SK-N-SH (cell line): ENCODE measurements at regions not wholly inside any gene's neighbourhood (a gene's known extent, or its start where the extent isn't known, plus 50 kb on each side); places are given as distances from the start of the nearest gene placed in this dataset.

Experiments used
- CTCF ChIA-PET: fragments of 300-600, 350-600 bp; formaldehyde crosslinking; extraction: SDS; loops from one replicate; lab custom pipeline; 2021; lab: Yijun Ruan, JAX
- POLR2A ChIA-PET: fragments of 350-600 bp; sonication (Branson Sonifier 250); formaldehyde crosslinking; extraction: SDS; loops from one replicate; lab custom pipeline; 2020; ENCODE audit warnings: antibody characterized with exemption, inconsistent platforms; lab: Yijun Ruan, JAX
- DNase-seq: peaks from one replicate; pipeline ENCODE4 v3.0.0; 2012
- H2AFZ ChIP-seq: fragments of 200-600 bp; sonication (generic); 2 replicates; pipeline ENCODE4 v1.8.1; 2016; ENCODE audit warnings: antibody characterized with exemption, mild to moderate bottlenecking, low read depth
- H3F3A ChIP-seq: fragments of 200-600 bp; sonication (generic); replicated peaks from 2 replicates; pipeline ENCODE3; 2016; ENCODE audit warnings: antibody characterized with exemption, mild to moderate bottlenecking; ENCODE audit not compliant: insufficient read depth
- H3K27ac ChIP-seq, 2 experiments: fragments of 200-500 bp in 1 of 2; fragments of 200-600 bp in 1 of 2; sonication (Bioruptor generic) in 1 of 2; sonication (generic), shearing (Covaris generic) in 1 of 2; 2 replicates each; pipeline versions ENCODE4 v1.5.1 to v1.6.1; 2014 to 2016; ENCODE audit warnings: low read depth in 2 of 2, inconsistent platforms in 1 of 2, low read length in 1 of 2, mild to moderate bottlenecking in 1 of 2, mixed read lengths in 1 of 2
- H3K27me3 ChIP-seq: fragments of 200-600 bp; sonication (generic), shearing (Covaris generic); 2 replicates; pipeline ENCODE4 v1.6.1; 2016; ENCODE audit warnings: mixed run types; ENCODE audit not compliant: insufficient read depth
- H3K36me3 ChIP-seq, 2 experiments: fragments of 200-500 bp in 1 of 2; fragments of 200-600 bp in 1 of 2; sonication (Bioruptor generic) in 1 of 2; sonication (generic) in 1 of 2; replicated peaks in 1 of 2; 2 replicates each; pipeline versions ENCODE3 to v1.5.1; 2014 to 2016; ENCODE audit warnings: low read length in 1 of 2, mild to moderate bottlenecking in 1 of 2; ENCODE audit not compliant: insufficient read depth in 2 of 2, control insufficient read depth in 1 of 2
- H3K4me1 ChIP-seq, 2 experiments: fragments of 200-500 bp in 1 of 2; fragments of 200-600 bp in 1 of 2; sonication (Bioruptor generic) in 1 of 2; sonication (generic), shearing (Covaris generic) in 1 of 2; 2 replicates each; pipeline versions ENCODE4 v1.5.1 to v1.6.1; 2014 to 2016; ENCODE audit warnings: low read depth in 1 of 2, low read length in 1 of 2, mixed run types in 1 of 2; ENCODE audit not compliant: insufficient read depth in 2 of 2, control insufficient read depth in 1 of 2
- H3K4me2 ChIP-seq: fragments of 200-600 bp; sonication (generic), shearing (Covaris generic); 2 replicates; pipeline ENCODE4 v1.6.1; 2017; ENCODE audit warnings: mixed run types
- H3K4me3 ChIP-seq, 2 experiments: fragments of 200-500 bp in 1 of 2; fragments of 200-600 bp in 1 of 2; sonication (Bioruptor generic) in 1 of 2; sonication (generic), shearing (Covaris generic) in 1 of 2; 2 replicates each; pipeline versions ENCODE4 v1.5.1 to v1.8.1; 2014 to 2016; ENCODE audit warnings: low read depth in 2 of 2, inconsistent platforms in 1 of 2, low read length in 1 of 2, mild to moderate bottlenecking in 1 of 2, mixed read lengths in 1 of 2, moderate library complexity in 1 of 2
- H3K79me2 ChIP-seq: fragments of 200-600 bp; sonication (generic); 2 replicates; pipeline ENCODE4 v1.8.1; 2017; ENCODE audit warnings: mild to moderate bottlenecking; ENCODE audit not compliant: insufficient read depth
- H3K9ac ChIP-seq: fragments of 200-600 bp; sonication (generic); 2 replicates; pipeline ENCODE4 v1.6.1; 2017; ENCODE audit warnings: mixed run types
- H3K9me2 ChIP-seq: fragments of 200-600 bp; sonication (generic); 2 replicates; pipeline ENCODE4 v1.6.1; 2017; ENCODE audit warnings: mixed run types
- H3K9me3 ChIP-seq: fragments of 200-600 bp; sonication (generic); 2 replicates; pipeline ENCODE4 v1.6.1; 2017; ENCODE audit warnings: mixed run types, mild to moderate bottlenecking, moderate library complexity
- H4K20me1 ChIP-seq: fragments of 200-600 bp; sonication (generic); 2 replicates; pipeline ENCODE4 v1.6.1; 2017; ENCODE audit warnings: mild to moderate bottlenecking, mixed run types; ENCODE audit not compliant: insufficient read depth
- CHD2 ChIP-seq: fragments of 150-350 bp; IDR thresholded peaks from 2 replicates; pipeline ENCODE4 v1.6.1; 2018; ENCODE audit warnings: low read length; ENCODE audit not compliant: partially characterized antibody
- FOSL2 ChIP-seq: IDR thresholded peaks from 2 replicates; pipeline ENCODE4 v1.4.0; 2012; ENCODE audit warnings: low read depth, mild to moderate bottlenecking, moderate library complexity, borderline replicate concordance
- FOXM1 ChIP-seq: IDR thresholded peaks from 2 replicates; pipeline ENCODE4 v1.4.0; 2012; ENCODE audit warnings: low read depth, mild to moderate bottlenecking
- GATA2 ChIP-seq: sonication (generic); formaldehyde crosslinking; IDR thresholded peaks from 2 replicates; pipeline ENCODE4 v1.5.0; 2020; ENCODE audit warnings: mild to moderate bottlenecking, missing genetic modification reagents
- JUND ChIP-seq: IDR thresholded peaks from 2 replicates; pipeline ENCODE4 v1.4.0; 2012
- NFIC ChIP-seq: IDR thresholded peaks from 2 replicates; pipeline ENCODE4 v1.4.0; 2012; ENCODE audit warnings: borderline replicate concordance
- NRF1 ChIP-seq: IDR thresholded peaks from 2 replicates; pipeline ENCODE4 v1.6.1; 2012; ENCODE audit warnings: low read depth, mild to moderate bottlenecking, low read length
- POLR2AphosphoS5 ChIP-seq: IDR thresholded peaks from 2 replicates; pipeline ENCODE4 v1.6.1; 2012; ENCODE audit warnings: low read depth, low read length
- RCOR1 ChIP-seq: fragments of 150-350 bp; IDR thresholded peaks from 2 replicates; pipeline ENCODE4 v1.6.1; 2017; ENCODE audit warnings: antibody characterized with exemption, low read length
- RXRA ChIP-seq: IDR thresholded peaks from 2 replicates; pipeline ENCODE4 v1.4.0; 2012; ENCODE audit warnings: low read depth, mild to moderate bottlenecking, borderline replicate concordance
- SMC3 ChIP-seq: IDR thresholded peaks from 2 replicates; pipeline ENCODE4 v1.6.1; 2012; ENCODE audit warnings: low read depth, low read length, improper control_type of control experiment
- TAF1 ChIP-seq: IDR thresholded peaks from 2 replicates; pipeline ENCODE4 v1.6.1; 2012; ENCODE audit warnings: low read depth, mild to moderate bottlenecking, low read length, moderate library complexity, borderline replicate concordance
- TEAD4 ChIP-seq: IDR thresholded peaks from 2 replicates; pipeline ENCODE4 v1.4.0; 2012; ENCODE audit warnings: mild to moderate bottlenecking, borderline replicate concordance; ENCODE audit not compliant: insufficient read depth
- YY1 ChIP-seq: IDR thresholded peaks from 2 replicates; pipeline ENCODE4 v1.4.0; 2012; ENCODE audit warnings: low read depth, mild to moderate bottlenecking
- TF ChIP-seq, protein P1 (sequence below): IDR thresholded peaks from 2 replicates; pipeline ENCODE4; 2012
- TF ChIP-seq, protein P2 (sequence below): fragments of 200-600 bp; sonication (generic); IDR thresholded peaks from 2 replicates; pipeline ENCODE4 v1.6.1; 2017; ENCODE audit warnings: antibody characterized with exemption, mild to moderate bottlenecking, moderate library complexity
- TF ChIP-seq, protein P3 (sequence below): IDR thresholded peaks from 2 replicates; pipeline ENCODE4 v1.4.0; 2012; ENCODE audit warnings: low read depth
- TF ChIP-seq, protein P4 (sequence below): fragments of 150-350 bp; IDR thresholded peaks from 2 replicates; pipeline ENCODE4 v1.6.1; 2017; ENCODE audit warnings: antibody characterized with exemption, low read length, low read depth, borderline replicate concordance
- TF ChIP-seq, protein P5 (sequence below): IDR thresholded peaks from 2 replicates; pipeline ENCODE4 v1.6.1; 2012; ENCODE audit warnings: mild to moderate bottlenecking, low read depth, low read length, moderate library complexity

DNA sequence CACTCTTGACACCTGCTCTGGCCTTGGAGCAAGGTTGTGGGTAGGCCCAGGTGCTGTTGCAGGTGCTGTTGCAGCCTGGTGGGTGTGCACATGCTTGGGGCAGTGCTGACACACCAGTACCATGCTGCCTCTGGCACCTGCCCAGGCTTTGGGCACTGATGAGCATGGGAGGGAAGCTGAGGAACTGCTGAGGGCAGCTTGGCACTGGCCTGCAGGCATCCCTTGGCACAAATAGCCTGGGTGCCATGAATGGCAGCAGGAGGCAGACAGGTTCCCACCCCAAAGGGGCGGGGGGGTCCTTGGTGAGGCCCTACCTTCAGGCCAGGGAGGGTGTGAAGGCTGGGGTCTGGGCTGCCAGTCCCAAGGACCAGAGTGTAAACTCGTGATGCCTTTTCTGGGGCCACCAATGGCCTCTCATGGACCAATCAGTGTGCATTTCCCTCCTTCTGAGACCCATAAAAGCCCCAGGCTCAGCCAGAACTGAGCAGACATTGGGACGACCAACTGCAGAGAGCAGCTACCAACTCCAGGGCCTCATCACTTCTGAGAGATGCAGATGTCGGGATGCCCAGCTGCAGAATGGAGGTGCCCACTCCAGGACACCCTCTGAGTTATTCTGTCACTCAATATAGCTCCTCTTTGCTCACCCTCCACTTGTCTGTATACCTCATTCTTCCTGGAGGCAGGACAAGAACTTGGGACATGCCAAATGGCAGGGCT, 547.4 kb downstream of the ZWINT start (continued):
- no peak for TF ChIP-seq FOXM1
- no peak for TF ChIP-seq POLR2AphosphoS5
- TF ChIP-seq SMC3, result no peak
- no peak for TF ChIP-seq TAF1

DNA sequence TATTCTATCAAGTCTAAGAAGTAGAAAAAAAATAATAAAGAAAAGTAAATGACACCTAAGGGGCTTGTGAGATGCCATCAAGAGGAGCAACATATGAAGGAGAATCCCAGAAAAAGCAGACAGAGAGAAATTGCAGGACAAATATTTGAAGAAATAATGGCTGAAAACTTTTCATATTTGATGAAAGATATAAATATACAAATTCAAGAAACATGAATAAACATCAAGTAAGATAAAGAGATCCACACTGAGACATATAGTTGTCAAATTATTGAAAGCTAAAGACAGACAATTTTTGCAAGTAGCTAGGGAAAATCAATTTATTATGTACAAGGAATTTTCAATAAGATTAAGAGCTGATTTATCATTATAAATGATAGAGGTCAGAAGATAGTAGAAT, 558.0 kb downstream of the ZWINT start:
- ChIA-PET POLR2A (no interaction called here), CTCF (no interaction called here)
- Histone ChIP-seq H3K9ac (no peak overlapping the region), H3K4me1 (no peaks in the 10 kb centered on the region), H3K4me3 (no peak overlapping the region), H3K9me2 (no peaks in the 10 kb centered on the region), H3K27ac (no peak overlapping the region), H2AFZ (no peak overlapping the region), H3K9me3 (no peaks in the 10 kb centered on the region; the same call in 1 of the 2 replicates), H3K27me3 (no peaks in the 10 kb centered on the region), H3K4me2 (no peak overlapping the region), H3K36me3 (no peaks in the 10 kb centered on the region), H3F3A (no peaks in the 10 kb centered on the region), H4K20me1 (no peaks in the 10 kb centered on the region), H3K79me2 (no peaks in the 10 kb centered on the region)
- TF ChIP-seq TAF1 (no peak), FOXM1 (no peak), GATA2 (CRISPR knock-in tag) (no peak), FOSL2 (no peak), SMC3 (no peak), TEAD4 (no peak), CHD2 (no peak), YY1 (no peak), RCOR1 (no peak), RXRA (no peak), NRF1 (no peak), NFIC (no peak), JUND (no peak)
- TF ChIP-seq, protein P1, sequence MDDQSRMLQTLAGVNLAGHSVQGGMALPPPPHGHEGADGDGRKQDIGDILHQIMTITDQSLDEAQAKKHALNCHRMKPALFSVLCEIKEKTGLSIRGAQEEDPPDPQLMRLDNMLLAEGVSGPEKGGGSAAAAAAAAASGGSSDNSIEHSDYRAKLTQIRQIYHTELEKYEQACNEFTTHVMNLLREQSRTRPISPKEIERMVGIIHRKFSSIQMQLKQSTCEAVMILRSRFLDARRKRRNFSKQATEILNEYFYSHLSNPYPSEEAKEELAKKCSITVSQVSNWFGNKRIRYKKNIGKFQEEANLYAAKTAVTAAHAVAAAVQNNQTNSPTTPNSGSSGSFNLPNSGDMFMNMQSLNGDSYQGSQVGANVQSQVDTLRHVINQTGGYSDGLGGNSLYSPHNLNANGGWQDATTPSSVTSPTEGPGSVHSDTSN, result no peak
- TF ChIP-seq, protein P2, sequence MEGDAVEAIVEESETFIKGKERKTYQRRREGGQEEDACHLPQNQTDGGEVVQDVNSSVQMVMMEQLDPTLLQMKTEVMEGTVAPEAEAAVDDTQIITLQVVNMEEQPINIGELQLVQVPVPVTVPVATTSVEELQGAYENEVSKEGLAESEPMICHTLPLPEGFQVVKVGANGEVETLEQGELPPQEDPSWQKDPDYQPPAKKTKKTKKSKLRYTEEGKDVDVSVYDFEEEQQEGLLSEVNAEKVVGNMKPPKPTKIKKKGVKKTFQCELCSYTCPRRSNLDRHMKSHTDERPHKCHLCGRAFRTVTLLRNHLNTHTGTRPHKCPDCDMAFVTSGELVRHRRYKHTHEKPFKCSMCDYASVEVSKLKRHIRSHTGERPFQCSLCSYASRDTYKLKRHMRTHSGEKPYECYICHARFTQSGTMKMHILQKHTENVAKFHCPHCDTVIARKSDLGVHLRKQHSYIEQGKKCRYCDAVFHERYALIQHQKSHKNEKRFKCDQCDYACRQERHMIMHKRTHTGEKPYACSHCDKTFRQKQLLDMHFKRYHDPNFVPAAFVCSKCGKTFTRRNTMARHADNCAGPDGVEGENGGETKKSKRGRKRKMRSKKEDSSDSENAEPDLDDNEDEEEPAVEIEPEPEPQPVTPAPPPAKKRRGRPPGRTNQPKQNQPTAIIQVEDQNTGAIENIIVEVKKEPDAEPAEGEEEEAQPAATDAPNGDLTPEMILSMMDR, result no peak
- TF ChIP-seq, protein P3, sequence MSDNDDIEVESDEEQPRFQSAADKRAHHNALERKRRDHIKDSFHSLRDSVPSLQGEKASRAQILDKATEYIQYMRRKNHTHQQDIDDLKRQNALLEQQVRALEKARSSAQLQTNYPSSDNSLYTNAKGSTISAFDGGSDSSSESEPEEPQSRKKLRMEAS, result no peak
- TF ChIP-seq, protein P4, sequence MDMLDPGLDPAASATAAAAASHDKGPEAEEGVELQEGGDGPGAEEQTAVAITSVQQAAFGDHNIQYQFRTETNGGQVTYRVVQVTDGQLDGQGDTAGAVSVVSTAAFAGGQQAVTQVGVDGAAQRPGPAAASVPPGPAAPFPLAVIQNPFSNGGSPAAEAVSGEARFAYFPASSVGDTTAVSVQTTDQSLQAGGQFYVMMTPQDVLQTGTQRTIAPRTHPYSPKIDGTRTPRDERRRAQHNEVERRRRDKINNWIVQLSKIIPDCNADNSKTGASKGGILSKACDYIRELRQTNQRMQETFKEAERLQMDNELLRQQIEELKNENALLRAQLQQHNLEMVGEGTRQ, result no peak
- TF ChIP-seq, protein P5, sequence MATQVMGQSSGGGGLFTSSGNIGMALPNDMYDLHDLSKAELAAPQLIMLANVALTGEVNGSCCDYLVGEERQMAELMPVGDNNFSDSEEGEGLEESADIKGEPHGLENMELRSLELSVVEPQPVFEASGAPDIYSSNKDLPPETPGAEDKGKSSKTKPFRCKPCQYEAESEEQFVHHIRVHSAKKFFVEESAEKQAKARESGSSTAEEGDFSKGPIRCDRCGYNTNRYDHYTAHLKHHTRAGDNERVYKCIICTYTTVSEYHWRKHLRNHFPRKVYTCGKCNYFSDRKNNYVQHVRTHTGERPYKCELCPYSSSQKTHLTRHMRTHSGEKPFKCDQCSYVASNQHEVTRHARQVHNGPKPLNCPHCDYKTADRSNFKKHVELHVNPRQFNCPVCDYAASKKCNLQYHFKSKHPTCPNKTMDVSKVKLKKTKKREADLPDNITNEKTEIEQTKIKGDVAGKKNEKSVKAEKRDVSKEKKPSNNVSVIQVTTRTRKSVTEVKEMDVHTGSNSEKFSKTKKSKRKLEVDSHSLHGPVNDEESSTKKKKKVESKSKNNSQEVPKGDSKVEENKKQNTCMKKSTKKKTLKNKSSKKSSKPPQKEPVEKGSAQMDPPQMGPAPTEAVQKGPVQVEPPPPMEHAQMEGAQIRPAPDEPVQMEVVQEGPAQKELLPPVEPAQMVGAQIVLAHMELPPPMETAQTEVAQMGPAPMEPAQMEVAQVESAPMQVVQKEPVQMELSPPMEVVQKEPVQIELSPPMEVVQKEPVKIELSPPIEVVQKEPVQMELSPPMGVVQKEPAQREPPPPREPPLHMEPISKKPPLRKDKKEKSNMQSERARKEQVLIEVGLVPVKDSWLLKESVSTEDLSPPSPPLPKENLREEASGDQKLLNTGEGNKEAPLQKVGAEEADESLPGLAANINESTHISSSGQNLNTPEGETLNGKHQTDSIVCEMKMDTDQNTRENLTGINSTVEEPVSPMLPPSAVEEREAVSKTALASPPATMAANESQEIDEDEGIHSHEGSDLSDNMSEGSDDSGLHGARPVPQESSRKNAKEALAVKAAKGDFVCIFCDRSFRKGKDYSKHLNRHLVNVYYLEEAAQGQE, result no peak
- no peak for DNase-seq
